ENCODE measurements at regions not wholly inside any gene's neighbourhood (a gene's known extent, or its start where the extent isn't known, plus 50 kb on each side); places are given as distances from the start of the nearest gene placed in this dataset.

DNA sequence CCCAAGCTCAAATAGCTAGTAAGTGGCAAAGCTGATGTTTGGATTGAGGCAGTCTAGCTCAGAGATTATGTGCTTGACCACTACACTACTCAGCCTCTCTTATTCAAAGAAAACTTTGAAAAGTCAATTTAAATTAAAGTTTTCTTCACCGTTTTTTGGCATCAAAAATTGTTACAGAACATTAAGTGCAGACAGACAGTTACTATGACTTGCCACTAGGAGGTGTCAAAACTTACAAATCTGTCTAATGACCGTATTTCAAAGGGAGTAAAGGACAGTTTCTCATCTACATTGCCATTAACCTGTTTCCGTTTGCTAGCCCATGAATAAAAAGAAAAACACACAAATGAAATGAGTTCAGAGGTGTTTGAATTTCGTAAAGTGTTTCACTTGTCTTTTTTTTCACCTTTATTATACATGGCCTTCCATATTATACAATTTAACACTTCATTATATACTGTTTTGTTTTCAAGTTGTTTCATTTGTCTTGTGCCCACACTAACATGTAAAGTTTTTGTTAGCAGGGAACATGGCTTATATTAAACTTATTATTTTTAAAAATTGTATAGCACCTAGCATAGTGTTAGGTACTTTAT, 57.4 kb upstream of the MTF2 start:
- Mint-ChIP-seq H3K27ac (ENCODE audit: low read depth, unreplicated experiment) (no peak overlapping the region), H3K27me3 (ENCODE audit: insufficient read depth, unreplicated experiment) (peaks cover 69% of the 10 kb centered on the region), H3K36me3 (ENCODE audit: insufficient read depth, unreplicated experiment) (no peaks in the 10 kb centered on the region), H3K4me1 (ENCODE audit: insufficient read depth, unreplicated experiment) (peaks cover under 1% of the 10 kb centered on the region), H3K9me3 (ENCODE audit: unreplicated experiment) (no peaks in the 10 kb centered on the region), H3K4me3 (ENCODE audit: unreplicated experiment) (no peak overlapping the region)
- POLR2A ChIA-PET, result no interaction called here
- DNase-seq (ENCODE audit: unreplicated experiment), result peak; percentile 60
- CTCF ChIA-PET, result interaction anchor here (0.6 to 3.8 kb wide), 18 partner anchors 8 to 1025 kb away, joined by 3 to 28 read pairs (median 4); no protein-coding TSS in a partner anchor
- no TSS peak for BruUV-seq (replicated peaks)
- intact Hi-C loops (cut with micrococcal nuclease), result loop anchor here (1.0 to 5.0 kb wide), 2 partner anchors 41 to 156 kb away; no protein-coding TSS in a partner anchor
- TF ChIP-seq, protein P1, sequence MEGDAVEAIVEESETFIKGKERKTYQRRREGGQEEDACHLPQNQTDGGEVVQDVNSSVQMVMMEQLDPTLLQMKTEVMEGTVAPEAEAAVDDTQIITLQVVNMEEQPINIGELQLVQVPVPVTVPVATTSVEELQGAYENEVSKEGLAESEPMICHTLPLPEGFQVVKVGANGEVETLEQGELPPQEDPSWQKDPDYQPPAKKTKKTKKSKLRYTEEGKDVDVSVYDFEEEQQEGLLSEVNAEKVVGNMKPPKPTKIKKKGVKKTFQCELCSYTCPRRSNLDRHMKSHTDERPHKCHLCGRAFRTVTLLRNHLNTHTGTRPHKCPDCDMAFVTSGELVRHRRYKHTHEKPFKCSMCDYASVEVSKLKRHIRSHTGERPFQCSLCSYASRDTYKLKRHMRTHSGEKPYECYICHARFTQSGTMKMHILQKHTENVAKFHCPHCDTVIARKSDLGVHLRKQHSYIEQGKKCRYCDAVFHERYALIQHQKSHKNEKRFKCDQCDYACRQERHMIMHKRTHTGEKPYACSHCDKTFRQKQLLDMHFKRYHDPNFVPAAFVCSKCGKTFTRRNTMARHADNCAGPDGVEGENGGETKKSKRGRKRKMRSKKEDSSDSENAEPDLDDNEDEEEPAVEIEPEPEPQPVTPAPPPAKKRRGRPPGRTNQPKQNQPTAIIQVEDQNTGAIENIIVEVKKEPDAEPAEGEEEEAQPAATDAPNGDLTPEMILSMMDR (IDR thresholded peaks at IDR 0.05; ENCODE audit: unreplicated experiment), result peak; percentile 45

DNA sequence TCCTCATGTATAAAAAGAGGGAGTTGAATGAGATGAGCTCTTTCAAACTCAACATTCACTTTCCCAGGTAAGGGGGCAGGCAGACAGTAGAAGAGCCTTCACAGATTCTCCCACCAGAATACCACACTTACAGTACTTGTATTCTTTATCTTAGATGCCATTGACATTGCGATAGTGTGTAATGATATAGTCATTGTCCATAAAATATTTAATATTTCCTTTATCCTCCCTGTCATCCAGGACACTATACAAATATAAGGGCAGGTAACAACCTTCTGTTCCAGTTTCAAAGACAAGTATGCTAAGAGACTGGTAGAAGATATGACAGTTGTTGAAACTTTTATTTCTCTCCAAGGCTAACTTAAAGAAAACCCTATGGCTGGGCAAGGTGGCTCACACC, 56.5 kb upstream of the MTF2 start:
- no TSS peak for BruUV-seq (replicated peaks)

DNA sequence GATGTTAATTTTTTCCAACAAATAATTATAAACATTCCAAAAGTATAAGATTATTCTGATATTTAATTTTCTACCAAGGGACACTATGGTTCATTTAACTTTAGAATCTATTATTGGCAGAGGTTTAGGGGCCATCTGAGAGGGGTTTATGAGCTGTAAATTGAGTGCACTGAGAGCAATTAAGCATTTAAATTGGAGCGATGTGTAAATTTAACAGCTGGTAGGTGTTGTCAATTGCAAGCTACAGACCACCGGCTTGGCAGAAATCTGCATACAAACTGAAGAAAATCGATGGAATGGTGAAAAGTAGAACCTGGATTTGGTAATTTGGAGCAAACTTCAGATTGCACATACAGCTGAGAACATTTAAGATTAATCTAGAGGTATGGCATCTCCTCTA, 55.8 kb upstream of the MTF2 start:
- Mint-ChIP-seq H3K27ac (ENCODE audit: low read depth, unreplicated experiment) (no peak overlapping the region), H3K36me3 (ENCODE audit: insufficient read depth, unreplicated experiment) (no peaks in the 10 kb centered on the region), H3K4me3 (ENCODE audit: unreplicated experiment) (no peak overlapping the region), H3K27me3 (ENCODE audit: insufficient read depth, unreplicated experiment) (peaks cover 67% of the 10 kb centered on the region), H3K4me1 (ENCODE audit: insufficient read depth, unreplicated experiment) (no peaks in the 10 kb centered on the region), H3K9me3 (ENCODE audit: unreplicated experiment) (no peaks in the 10 kb centered on the region)
- BruUV-seq (replicated peaks), result no TSS peak
- CTCF ChIA-PET, result interaction anchor here (1.0 to 5.3 kb wide), 5 partner anchors 10 to 164 kb away, joined by 3 to 28 read pairs (median 7); no protein-coding TSS in a partner anchor
- intact Hi-C loops (cut with micrococcal nuclease), result loop anchor here (5.0 kb wide), 1 partner anchor 154 kb away; no protein-coding TSS in a partner anchor
- POLR2A ChIA-PET, result interaction anchor here (0.8 to 1.2 kb wide), 2 partner anchors 39 to 161 kb away, joined by 3 read pairs; no protein-coding TSS in a partner anchor
- no peak for DNase-seq (ENCODE audit: unreplicated experiment)
- TF ChIP-seq, protein P1 (IDR thresholded peaks at IDR 0.05; ENCODE audit: unreplicated experiment), result no peak

More for the DNA sequence above, 56.5 kb upstream of the MTF2 start:
- intact Hi-C loops (cut with micrococcal nuclease), result loop anchor here (5.0 kb wide), 1 partner anchor 155 kb away; no protein-coding TSS in a partner anchor
- H3K27ac Mint-ChIP-seq (ENCODE audit: low read depth, unreplicated experiment), result no peak overlapping the region
- no peaks in the 10 kb centered on the region for H3K36me3 Mint-ChIP-seq (ENCODE audit: insufficient read depth, unreplicated experiment)
- ChIA-PET POLR2A (no interaction called here), CTCF (interaction anchor here (0.6 to 5.3 kb wide), 6 partner anchors 9 to 146 kb away, joined by 3 to 28 read pairs (median 6); no protein-coding TSS in a partner anchor)
- no peaks in the 10 kb centered on the region for H3K4me1 Mint-ChIP-seq (ENCODE audit: insufficient read depth, unreplicated experiment)
- no peaks in the 10 kb centered on the region for H3K9me3 Mint-ChIP-seq (ENCODE audit: unreplicated experiment)
- no peak for DNase-seq (ENCODE audit: unreplicated experiment)
- H3K27me3 Mint-ChIP-seq (ENCODE audit: insufficient read depth, unreplicated experiment), result peaks cover 71% of the 10 kb centered on the region
- TF ChIP-seq, protein P1 (IDR thresholded peaks at IDR 0.05; ENCODE audit: unreplicated experiment), result no peak
- no peak overlapping the region for H3K4me3 Mint-ChIP-seq (ENCODE audit: unreplicated experiment)

DNA sequence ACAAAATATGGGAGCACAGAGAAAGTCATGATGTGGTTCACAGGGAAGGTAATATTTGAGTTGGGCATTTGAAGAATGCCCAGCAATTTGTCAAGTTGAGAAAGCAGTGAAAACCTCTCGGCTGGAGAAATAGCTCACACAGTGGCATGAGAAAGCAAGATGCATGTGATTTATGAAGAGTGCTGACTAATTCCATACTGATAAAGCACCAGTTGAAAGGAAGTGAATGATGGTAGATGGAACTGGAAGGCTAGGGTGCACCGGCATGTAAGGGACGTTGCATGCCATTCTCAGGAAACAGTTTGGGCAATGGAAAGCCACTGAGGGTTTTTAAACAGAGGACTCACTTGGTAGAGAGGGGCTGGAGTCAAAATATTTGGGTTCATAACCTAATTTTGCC, 53.5 kb upstream of the MTF2 start:
- ChIA-PET POLR2A (no interaction called here), CTCF (interaction anchor here (0.5 to 5.3 kb wide), 4 partner anchors 18 to 41 kb away, joined by 3 to 28 read pairs (median 13); no protein-coding TSS in a partner anchor)
- no TSS peak for BruUV-seq (replicated peaks)
- intact Hi-C loops (cut with micrococcal nuclease), result no loop called here
- Mint-ChIP-seq H3K4me3 (ENCODE audit: unreplicated experiment) (no peak overlapping the region), H3K36me3 (ENCODE audit: insufficient read depth, unreplicated experiment) (no peaks in the 10 kb centered on the region), H3K27me3 (ENCODE audit: insufficient read depth, unreplicated experiment) (peaks cover 63% of the 10 kb centered on the region), H3K27ac (ENCODE audit: low read depth, unreplicated experiment) (no peak overlapping the region), H3K9me3 (ENCODE audit: unreplicated experiment) (no peaks in the 10 kb centered on the region), H3K4me1 (ENCODE audit: insufficient read depth, unreplicated experiment) (no peaks in the 10 kb centered on the region)
- TF ChIP-seq, protein P1 (IDR thresholded peaks at IDR 0.05; ENCODE audit: unreplicated experiment), result no peak
- DNase-seq (ENCODE audit: unreplicated experiment), result no peak

Data from MCF 10A (cell line).